CD14-positive monocyte (primary cell): ENCODE measurements at regions not wholly inside any gene's neighbourhood (a gene's known extent, or its start where the extent isn't known, plus 50 kb on each side); places are given as distances from the start of the nearest gene placed in this dataset.
A peak's percentile ranks its signal among the peaks of the same experiment; 100 is the strongest.

Source experiments
- DNase-seq, 3 donors: peaks; one replicate each; pipeline ENCODE4 v3.0.0-alpha.2; 2011 to 2022
- H2AFZ ChIP-seq: 2 replicates; pipeline ENCODE4 v1.6.0; 2012; ENCODE audit warnings: mild to moderate bottlenecking, low read depth, low read length, inconsistent platforms; ENCODE audit not compliant: insufficient read depth, poor library complexity, severe bottlenecking
- H3K27ac ChIP-seq, 2 donors: 1 replicate in 1 of 2; 2 replicates in 1 of 2; pipeline ENCODE4 v1.5.1; 2012 to 2013; ENCODE audit warnings: low read length in 2 of 2, control low read depth in 1 of 2, inconsistent platforms in 1 of 2, low read depth in 1 of 2, mild to moderate bottlenecking in 1 of 2
- H3K27me3 ChIP-seq, 2 donors: one replicate each; pipeline versions ENCODE4 v1.6.0 to v1.6.1; 2011 to 2013; ENCODE audit warnings: low read length in 2 of 2; ENCODE audit not compliant: control insufficient read depth in 2 of 2, insufficient read depth in 2 of 2
- H3K36me3 ChIP-seq, 2 donors: replicated peaks in 1 of 2; 1 replicate in 1 of 2; 2 replicates in 1 of 2; pipeline versions ENCODE4 v1.5.1 to v1.6.1; 2012 to 2013; ENCODE audit warnings: low read length in 2 of 2, control low read depth in 1 of 2, inconsistent platforms in 1 of 2, mild to moderate bottlenecking in 1 of 2; ENCODE audit not compliant: insufficient read depth in 2 of 2, control insufficient read depth in 1 of 2
- H3K4me1 ChIP-seq, 2 donors: 1 replicate in 1 of 2; 2 replicates in 1 of 2; pipeline versions ENCODE4 v1.5.1 to v1.6.1; 2012 to 2013; ENCODE audit warnings: low read length in 2 of 2, control low read depth in 1 of 2, inconsistent platforms in 1 of 2, mild to moderate bottlenecking in 1 of 2, moderate library complexity in 1 of 2; ENCODE audit not compliant: insufficient read depth in 2 of 2, control insufficient read depth in 1 of 2
- H3K4me2 ChIP-seq: replicated peaks from 2 replicates; pipeline ENCODE3; 2012; ENCODE audit warnings: low read length, moderate library complexity, mild to moderate bottlenecking; ENCODE audit not compliant: poor library complexity, severe bottlenecking; ENCODE audit errors: extremely low read depth
- H3K4me3 ChIP-seq, 3 experiments: fragments of 200-600 bp in 1 of 3; sonication (generic) in 1 of 3; replicated peaks in 1 of 3; 1 replicate in 2 of 3; 2 replicates in 1 of 3; pipeline ENCODE4 v1.5.1; 2011 to 2013; ENCODE audit warnings: low read length in 3 of 3, mild to moderate bottlenecking in 3 of 3, control low read depth in 2 of 3, low read depth in 2 of 3, inconsistent platforms in 1 of 3, moderate library complexity in 1 of 3
- H3K79me2 ChIP-seq: 2 replicates; pipeline ENCODE4 v1.6.0; 2012; ENCODE audit warnings: mild to moderate bottlenecking, control low read depth, inconsistent platforms, low read length, moderate library complexity; ENCODE audit not compliant: insufficient read depth
- H3K9ac ChIP-seq: 2 replicates; pipeline ENCODE4 v1.6.0; 2017; ENCODE audit warnings: low read length, mild to moderate bottlenecking; ENCODE audit not compliant: insufficient read depth, poor library complexity, severe bottlenecking
- H3K9me3 ChIP-seq, 2 donors: replicated peaks in 1 of 2; 1 replicate in 1 of 2; 2 replicates in 1 of 2; pipeline versions ENCODE4 v1.5.1 to v1.6.1; 2012 to 2013; ENCODE audit warnings: low read length in 2 of 2, control low read depth in 1 of 2; ENCODE audit not compliant: control insufficient read depth in 1 of 2, insufficient read depth in 1 of 2
- H4K20me1 ChIP-seq: 2 replicates; pipeline ENCODE4 v1.6.0; 2012; ENCODE audit warnings: mild to moderate bottlenecking, low read length, control low read depth, moderate library complexity; ENCODE audit not compliant: insufficient read depth
- H3K27ac Mint-ChIP-seq, 7 donors: one replicate each; pipeline ENCODE4 v1.8.0; 2020; ENCODE audit warnings: mild to moderate bottlenecking in 7 of 7, mixed read lengths in 7 of 7, moderate library complexity in 6 of 7, inconsistent platforms in 2 of 7
- H3K27me3 Mint-ChIP-seq, 3 donors: one replicate each; pipeline ENCODE4 v1.8.0; 2021 to 2022; ENCODE audit warnings: low read depth in 3 of 3, mild to moderate bottlenecking in 3 of 3, mixed read lengths in 3 of 3, moderate library complexity in 3 of 3, inconsistent platforms in 1 of 3
- H3K36me3 Mint-ChIP-seq, 2 donors: one replicate each; pipeline ENCODE4 v1.8.0; 2020; ENCODE audit warnings: mixed read lengths in 2 of 2, inconsistent platforms in 1 of 2, mild to moderate bottlenecking in 1 of 2
- H3K4me1 Mint-ChIP-seq: one replicate; pipeline ENCODE4 v1.8.0; 2020; ENCODE audit warnings: mild to moderate bottlenecking, mixed read lengths
- H3K4me3 Mint-ChIP-seq, 2 donors: one replicate each; pipeline ENCODE4 v1.8.0; 2020; ENCODE audit warnings: mild to moderate bottlenecking in 2 of 2, mixed read lengths in 2 of 2, moderate library complexity in 1 of 2
- H3K9me3 Mint-ChIP-seq, 7 donors: one replicate each; pipeline ENCODE4 v1.8.0; 2020 to 2022; ENCODE audit warnings: mixed read lengths in 7 of 7, mild to moderate bottlenecking in 6 of 7, moderate library complexity in 6 of 7, inconsistent platforms in 2 of 7
- CTCF ChIP-seq: fragments of 200-600 bp; IDR thresholded peaks from one replicate; pipeline ENCODE4 v1.8.0; 2022; ENCODE audit warnings: antibody characterized with exemption, mild to moderate bottlenecking
- WGBS: methylation state at CpG from one replicate; pipeline ENCODE4 v1.1.5; 2013; ENCODE audit warnings: missing lambda C conversion rate; ENCODE audit not compliant: insufficient coverage; 5-methylcytosine and 5-hydroxymethylcytosine counted together
- intact Hi-C, 2 donors: fragments of 100-400 bp; cut with micrococcal nuclease; formaldehyde crosslinking; loops; one replicate each; pipeline versions ENCODE4 v1.15.0 to v1.15.1; 2023

GRCh38 chr15:31477301-31477700 lies 150.7 kb downstream of the KLF13 start:
- WGBS, result 100% methylated on average over 2 of the region's 4 CpGs
- H3K27me3 ChIP-seq, result peaks cover 14 to 22% of the 10 kb centered on the region in 2 donors
- peaks cover 23 to 39% (median 33%) of the 10 kb centered on the region in 3 donors for H3K27me3 Mint-ChIP-seq

GRCh38 chr15:31477851-31478701 lies 151.4 kb downstream of the KLF13 start:
- H3K4me3 Mint-ChIP-seq, result no peak overlapping the region
- DNase-seq, result no peak
- 100% methylated on average over 5 of the region's 8 CpGs for WGBS
- peaks cover 2 to 3% of the 10 kb centered on the region in 2 donors for H3K4me1 ChIP-seq
- peaks cover 0 to 8% (median 4%) of the 10 kb centered on the region in 7 donors for H3K9me3 Mint-ChIP-seq
- H3K36me3 ChIP-seq, result no peaks in the 10 kb centered on the region
- no peaks in the 10 kb centered on the region for H3K36me3 Mint-ChIP-seq
- H3K27ac Mint-ChIP-seq, result peak overlapping the region in 1 of 7 donors; percentile 71
- no peaks in the 10 kb centered on the region for H4K20me1 ChIP-seq
- no peak overlapping the region for H3K4me3 ChIP-seq
- no peak overlapping the region for H3K27ac ChIP-seq
- H3K79me2 ChIP-seq, result no peaks in the 10 kb centered on the region
- H3K4me1 Mint-ChIP-seq, result peaks cover 12% of the 10 kb centered on the region
- TF ChIP-seq CTCF, result no peak
- no peak overlapping the region for H2AFZ ChIP-seq
- H3K9me3 ChIP-seq, result no peaks in the 10 kb centered on the region
- no peak overlapping the region for H3K9ac ChIP-seq
- intact Hi-C loops, result no loop called here
- H3K4me2 ChIP-seq, result no peak overlapping the region
- peaks cover 31 to 44% (median 40%) of the 10 kb centered on the region in 3 donors for H3K27me3 Mint-ChIP-seq
- H3K27me3 ChIP-seq, result peaks cover 20 to 30% of the 10 kb centered on the region in 2 donors

More at GRCh38 chr15:31477301-31477700, 150.7 kb downstream of the KLF13 start:
- no peak for DNase-seq
- Mint-ChIP-seq H3K36me3 (no peaks in the 10 kb centered on the region), H3K4me3 (no peak overlapping the region), H3K9me3 (peaks cover 0 to 3% (median 0%) of the 10 kb centered on the region in 7 donors), H3K4me1 (peaks cover 16% of the 10 kb centered on the region), H3K27ac (no peak overlapping the region)
- Histone ChIP-seq H3K9ac (no peak overlapping the region), H3K4me2 (no peak overlapping the region), H3K4me3 (no peak overlapping the region), H3K36me3 (no peaks in the 10 kb centered on the region), H3K79me2 (no peaks in the 10 kb centered on the region), H3K27ac (no peak overlapping the region), H3K4me1 (peaks cover 8 to 9% of the 10 kb centered on the region in 2 donors), H4K20me1 (no peaks in the 10 kb centered on the region), H2AFZ (no peak overlapping the region), H3K9me3 (no peaks in the 10 kb centered on the region)
- TF ChIP-seq CTCF, result no peak
- intact Hi-C loops, result no loop called here
